GM12878 (cell line): ENCODE measurements at regions not wholly inside any gene's neighbourhood (a gene's known extent, or its start where the extent isn't known, plus 50 kb on each side); places are given as distances from the start of the nearest gene placed in this dataset.

ENCODE experiments used
- ATAC-seq: fragments of 200-7000 bp; cut with Tn5 transposase; 3 replicates; pipeline ENCODE4 v1.9.1; 2020; ENCODE audit warnings: mild to moderate bottlenecking, moderate library complexity
- BruUV-seq: library from RNA; stranded (reverse); fragments of 400-500 nt; replicated peaks from 2 replicates; lab custom pipeline; 2021; lab: Mats Ljungman, UMichigan
- CTCF ChIA-PET: fragments of 300-600 bp; sonication (Branson Sonifier 250); formaldehyde crosslinking; extraction: SDS; loops from one replicate; lab custom pipeline; 2021; ENCODE audit warnings: inconsistent platforms; lab: Yijun Ruan, JAX
- POLR2A ChIA-PET: fragments of 350-600 bp; formaldehyde crosslinking; extraction: SDS; loops from one replicate; lab custom pipeline; 2021; ENCODE audit warnings: inconsistent platforms; lab: Charles Lee
- RAD21 ChIA-PET: fragments of 300-600 bp; sonication (Branson Sonifier 250); formaldehyde crosslinking; loops from one replicate; lab custom pipeline; 2023; ENCODE audit warnings: antibody characterized with exemption; ENCODE audit not compliant: unreplicated experiment; lab: Charles Lee
- SMC1A ChIA-PET: fragments of 300-600 bp; sonication (Branson Sonifier 250); formaldehyde crosslinking; loops from one replicate; lab custom pipeline; 2023; ENCODE audit not compliant: unreplicated experiment, uncharacterized antibody; lab: Charles Lee
- DNase-seq: peaks from one replicate; pipeline ENCODE4 v3.0.0-alpha.2; 2011; ENCODE audit warnings: low read depth, low spot score
- FAIRE-seq: peaks from 3 replicates; lab custom pipeline; 2011; peaks lifted over from hg19 to GRCh38; lab: Jason Lieb, UNC
- H2AFZ ChIP-seq: 2 replicates; pipeline ENCODE4 v1.6.0; 2011; ENCODE audit warnings: low read depth, low read length, control low read depth; ENCODE audit not compliant: control insufficient read depth
- H3K27ac ChIP-seq: 2 replicates; pipeline ENCODE4 v1.5.1; 2011; ENCODE audit warnings: control low read depth; ENCODE audit not compliant: control insufficient read depth, insufficient read depth
- H3K27me3 ChIP-seq, 2 experiments: replicated peaks in 1 of 2; 2 replicates each; pipeline versions ENCODE4 v1.6.0 to v1.6.1; 2011; ENCODE audit warnings: low read length in 1 of 2; ENCODE audit not compliant: control insufficient read depth in 2 of 2, insufficient read depth in 2 of 2
- H3K36me3 ChIP-seq, 2 experiments: 2 replicates each; pipeline ENCODE4 v1.5.1; 2011; ENCODE audit warnings: low read length in 1 of 2; ENCODE audit not compliant: control insufficient read depth in 2 of 2, insufficient read depth in 2 of 2
- H3K4me1 ChIP-seq: 2 replicates; pipeline ENCODE4 v1.6.1; 2011; ENCODE audit warnings: mild to moderate bottlenecking, low read length, moderate library complexity, mixed read lengths; ENCODE audit not compliant: control insufficient read depth, insufficient read depth
- H3K4me2 ChIP-seq: 2 replicates; pipeline ENCODE4 v1.6.0; 2011; ENCODE audit warnings: control low read depth; ENCODE audit not compliant: control insufficient read depth, insufficient read depth
- H3K4me3 ChIP-seq: fragments of 200-600 bp; sonication (generic); 2 replicates; pipeline ENCODE4 v1.5.1; 2016
- H3K79me2 ChIP-seq: 2 replicates; pipeline ENCODE4 v1.6.0; 2011; ENCODE audit warnings: low read length; ENCODE audit not compliant: control insufficient read depth, insufficient read depth
- H3K9ac ChIP-seq: 2 replicates; pipeline ENCODE4 v1.8.0; 2011; ENCODE audit warnings: low read length, control low read depth, mixed read lengths; ENCODE audit not compliant: control insufficient read depth, insufficient read depth
- H3K9me3 ChIP-seq: replicated peaks from 3 replicates; pipeline ENCODE4 v1.5.1; 2011; ENCODE audit warnings: mild to moderate bottlenecking, low read length; ENCODE audit not compliant: control insufficient read depth, insufficient read depth
- H4K20me1 ChIP-seq: 2 replicates; pipeline ENCODE4 v1.6.0; 2011; ENCODE audit not compliant: control insufficient read depth, insufficient read depth
- CBFB ChIP-seq: IDR thresholded peaks from 2 replicates; pipeline ENCODE4 v1.6.1; 2016; ENCODE audit warnings: antibody characterized with exemption, low read depth
- GABPA ChIP-seq: IDR thresholded peaks from 2 replicates; pipeline ENCODE4 v1.6.1; 2014; ENCODE audit warnings: antibody characterized with exemption, low read depth, mild to moderate bottlenecking, inconsistent platforms
- HDAC6 ChIP-seq: fragments of 200-600 bp; sonication (generic); IDR thresholded peaks from one replicate; pipeline ENCODE4 v1.8.0; 2017; ENCODE audit warnings: antibody characterized with exemption; ENCODE audit not compliant: unreplicated experiment
- HDGF ChIP-seq: fragments of 450-650 bp; IDR thresholded peaks from 2 replicates; pipeline ENCODE4 v1.6.1; 2016; ENCODE audit warnings: antibody characterized with exemption
- KAT2A ChIP-seq: conservative IDR thresholded peaks from 2 replicates; pipeline ENCODE4 v1.6.1; 2011; ENCODE audit warnings: low read depth, low read length; ENCODE audit not compliant: control insufficient read depth
- NBN ChIP-seq: fragments of 450-650 bp; IDR thresholded peaks from 2 replicates; pipeline ENCODE4 v1.6.1; 2016
- PML ChIP-seq: IDR thresholded peaks from 2 replicates; pipeline ENCODE4 v1.6.1; 2012; ENCODE audit warnings: low read length, inconsistent platforms
- RUNX3 ChIP-seq: IDR thresholded peaks from 2 replicates; pipeline ENCODE4 v1.6.1; 2012; ENCODE audit warnings: low read length, inconsistent platforms
- SUZ12 ChIP-seq: fragments of 200-600 bp; sonication (generic); IDR thresholded peaks from one replicate; pipeline ENCODE4 v1.6.1; 2018; ENCODE audit warnings: antibody characterized with exemption, mild to moderate bottlenecking; ENCODE audit not compliant: unreplicated experiment
- TCF3 ChIP-seq: IDR thresholded peaks from 2 replicates; pipeline ENCODE4 v1.6.1; 2012; ENCODE audit warnings: low read depth, mild to moderate bottlenecking, low read length, borderline replicate concordance; ENCODE audit not compliant: insufficient read depth
- WGBS: methylation state at CpG from one replicate; pipeline ENCODE4 v1.1.6; 2016; ENCODE audit warnings: low lambda C conversion rate; ENCODE audit not compliant: insufficient replicate concordance, insufficient coverage; ENCODE audit errors: missing lambda C conversion rate; 5-methylcytosine and 5-hydroxymethylcytosine counted together
- in situ Hi-C: fragments of 300-500 bp; cut with MboI; formaldehyde crosslinking; loops from 9 replicates; pipeline ENCODE4 v1.14.3; 2018; ENCODE audit warnings: mixed read lengths
- intact Hi-C: fragments of 100-400 bp; cut with micrococcal nuclease; formaldehyde crosslinking; loops from one replicate; pipeline ENCODE4 v1.14.2; 2022; ENCODE audit not compliant: unreplicated experiment
- TF ChIP-seq, protein P1 (sequence below): fragments of 450-650 bp; IDR thresholded peaks from 2 replicates; pipeline ENCODE4 v1.6.1; 2014; ENCODE audit warnings: mild to moderate bottlenecking
- TF ChIP-seq, protein P2 (sequence below): fragments of 150-350 bp; IDR thresholded peaks from 2 replicates; pipeline ENCODE4 v1.6.1; 2014; ENCODE audit warnings: mild to moderate bottlenecking, low read depth, low read length
- TF ChIP-seq, protein P3 (sequence below): fragments of 450-650 bp; formaldehyde crosslinking; IDR thresholded peaks from 2 replicates; pipeline ENCODE4 v1.4.0; 2022; ENCODE audit warnings: mild to moderate bottlenecking, moderate library complexity

DNA sequence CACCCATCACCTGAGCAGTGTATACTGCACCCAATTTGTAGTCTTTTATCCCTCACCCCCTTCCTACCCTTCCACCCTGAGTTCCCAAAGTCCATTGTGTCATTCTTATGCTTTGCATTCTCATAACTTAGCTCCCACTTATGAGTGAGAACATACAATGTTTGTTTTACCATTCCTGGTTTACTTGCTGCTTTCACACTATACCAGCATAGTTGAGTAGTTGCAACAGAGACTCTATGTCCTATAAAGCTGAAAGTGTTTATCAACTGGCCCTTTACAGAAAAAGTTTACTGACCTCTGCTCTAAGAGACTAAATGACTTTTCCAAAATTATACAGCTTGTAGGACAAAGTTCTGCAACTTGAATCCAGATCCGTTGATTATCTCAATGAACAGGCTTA lies 61.1 kb upstream of the BLTP1 start (continued):
- TF ChIP-seq, protein P1, sequence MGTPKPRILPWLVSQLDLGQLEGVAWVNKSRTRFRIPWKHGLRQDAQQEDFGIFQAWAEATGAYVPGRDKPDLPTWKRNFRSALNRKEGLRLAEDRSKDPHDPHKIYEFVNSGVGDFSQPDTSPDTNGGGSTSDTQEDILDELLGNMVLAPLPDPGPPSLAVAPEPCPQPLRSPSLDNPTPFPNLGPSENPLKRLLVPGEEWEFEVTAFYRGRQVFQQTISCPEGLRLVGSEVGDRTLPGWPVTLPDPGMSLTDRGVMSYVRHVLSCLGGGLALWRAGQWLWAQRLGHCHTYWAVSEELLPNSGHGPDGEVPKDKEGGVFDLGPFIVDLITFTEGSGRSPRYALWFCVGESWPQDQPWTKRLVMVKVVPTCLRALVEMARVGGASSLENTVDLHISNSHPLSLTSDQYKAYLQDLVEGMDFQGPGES = no peak
- TF ChIP-seq, all 136 proteins: peak for 0

DNA sequence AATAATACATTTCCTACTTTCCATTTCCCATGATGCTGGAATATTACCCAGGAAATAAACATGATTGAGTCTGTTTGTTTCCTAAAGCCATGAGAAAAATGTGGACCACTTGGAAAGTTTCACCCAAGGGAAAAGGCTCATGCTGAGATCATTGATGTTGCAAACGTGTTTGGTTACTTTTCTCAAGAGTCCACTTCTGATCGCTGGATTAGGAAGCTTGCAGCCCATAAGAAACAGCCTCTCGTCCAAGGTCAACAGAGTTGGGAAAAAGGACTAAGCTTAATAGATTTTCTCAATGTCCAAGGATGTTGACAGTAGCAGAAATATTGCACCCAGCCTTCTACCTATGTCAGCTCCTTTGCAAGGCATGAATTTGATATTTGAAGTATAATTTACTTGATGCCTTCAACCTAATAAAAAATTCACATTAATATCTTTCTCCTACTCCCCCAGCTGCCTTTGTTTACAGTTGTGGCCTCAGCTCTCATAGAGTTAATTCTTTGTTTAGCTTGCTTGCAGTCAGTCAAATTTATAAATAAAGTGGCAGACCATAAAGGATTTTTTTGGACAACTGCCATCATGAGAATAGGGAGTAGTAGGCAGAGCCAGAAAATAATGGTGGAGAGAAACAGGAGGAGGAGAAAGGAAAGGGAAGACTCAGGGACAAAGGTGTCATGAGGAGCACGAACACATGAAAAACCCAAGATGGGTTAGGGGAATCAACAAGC lies 65.6 kb upstream of the BLTP1 start:
- Histone ChIP-seq H4K20me1 (no peaks in the 10 kb centered on the region), H3K79me2 (no peaks in the 10 kb centered on the region), H2AFZ (no peak overlapping the region), H3K27ac (no peak overlapping the region), H3K4me2 (no peak overlapping the region), H3K9ac (no peak overlapping the region), H3K4me3 (no peak overlapping the region), H3K36me3 (no peaks in the 10 kb centered on the region), H3K9me3 (no peaks in the 10 kb centered on the region), H3K27me3 (no peaks in the 10 kb centered on the region; a peak in 1 of 4 replicates), H3K4me1 (no peaks in the 10 kb centered on the region)
- SMC1A ChIA-PET = interaction anchor here (0.8 kb wide), 1 partner anchor 19 kb away, joined by 3 read pairs; no protein-coding TSS in a partner anchor
- 13% methylated on average over 4 of the region's 4 CpGs for WGBS
- DNase-seq = no peak
- POLR2A ChIA-PET = no interaction called here
- in situ Hi-C loops (no loop called here), intact Hi-C loops (no loop called here)
- CTCF ChIA-PET = no interaction called here
- no peak for FAIRE-seq
- BruUV-seq = no TSS peak
- ATAC-seq = no peak
- RAD21 ChIA-PET = no interaction called here
- TF ChIP-seq TCF3 (no peak), NBN (no peak), CBFB (no peak), GABPA (no peak), HDGF (no peak), PML (no peak), RUNX3 (no peak), HDAC6 (no peak), SUZ12 (no peak), KAT2A (no peak)
- TF ChIP-seq, protein P2, sequence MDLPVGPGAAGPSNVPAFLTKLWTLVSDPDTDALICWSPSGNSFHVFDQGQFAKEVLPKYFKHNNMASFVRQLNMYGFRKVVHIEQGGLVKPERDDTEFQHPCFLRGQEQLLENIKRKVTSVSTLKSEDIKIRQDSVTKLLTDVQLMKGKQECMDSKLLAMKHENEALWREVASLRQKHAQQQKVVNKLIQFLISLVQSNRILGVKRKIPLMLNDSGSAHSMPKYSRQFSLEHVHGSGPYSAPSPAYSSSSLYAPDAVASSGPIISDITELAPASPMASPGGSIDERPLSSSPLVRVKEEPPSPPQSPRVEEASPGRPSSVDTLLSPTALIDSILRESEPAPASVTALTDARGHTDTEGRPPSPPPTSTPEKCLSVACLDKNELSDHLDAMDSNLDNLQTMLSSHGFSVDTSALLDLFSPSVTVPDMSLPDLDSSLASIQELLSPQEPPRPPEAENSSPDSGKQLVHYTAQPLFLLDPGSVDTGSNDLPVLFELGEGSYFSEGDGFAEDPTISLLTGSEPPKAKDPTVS = no peak
- TF ChIP-seq, protein P3, sequence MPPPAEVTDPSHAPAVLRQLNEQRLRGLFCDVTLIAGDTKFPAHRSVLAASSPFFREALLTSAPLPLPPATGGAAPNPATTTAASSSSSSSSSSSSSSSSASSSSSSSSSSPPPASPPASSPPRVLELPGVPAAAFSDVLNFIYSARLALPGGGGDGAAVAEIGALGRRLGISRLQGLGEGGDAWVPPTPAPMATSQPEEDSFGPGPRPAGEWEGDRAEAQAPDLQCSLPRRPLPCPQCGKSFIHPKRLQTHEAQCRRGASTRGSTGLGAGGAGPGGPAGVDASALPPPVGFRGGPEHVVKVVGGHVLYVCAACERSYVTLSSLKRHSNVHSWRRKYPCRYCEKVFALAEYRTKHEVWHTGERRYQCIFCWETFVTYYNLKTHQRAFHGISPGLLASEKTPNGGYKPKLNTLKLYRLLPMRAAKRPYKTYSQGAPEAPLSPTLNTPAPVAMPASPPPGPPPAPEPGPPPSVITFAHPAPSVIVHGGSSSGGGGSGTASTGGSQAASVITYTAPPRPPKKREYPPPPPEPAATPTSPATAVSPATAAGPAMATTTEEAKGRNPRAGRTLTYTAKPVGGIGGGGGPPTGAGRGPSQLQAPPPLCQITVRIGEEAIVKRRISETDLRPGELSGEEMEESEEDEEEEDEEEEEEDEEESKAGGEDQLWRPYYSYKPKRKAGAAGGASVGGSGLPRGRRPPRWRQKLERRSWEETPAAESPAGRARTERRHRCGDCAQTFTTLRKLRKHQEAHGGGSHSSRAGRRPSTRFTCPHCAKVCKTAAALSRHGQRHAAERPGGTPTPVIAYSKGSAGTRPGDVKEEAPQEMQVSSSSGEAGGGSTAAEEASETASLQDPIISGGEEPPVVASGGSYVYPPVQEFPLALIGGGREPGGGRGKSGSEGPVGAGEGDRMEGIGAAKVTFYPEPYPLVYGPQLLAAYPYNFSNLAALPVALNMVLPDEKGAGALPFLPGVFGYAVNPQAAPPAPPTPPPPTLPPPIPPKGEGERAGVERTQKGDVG = no peak
